Vagina (tissue), 2 donors: ENCODE measurements at regions not wholly inside any gene's neighbourhood (a gene's known extent, or its start where the extent isn't known, plus 50 kb on each side); places are given as distances from the start of the nearest gene placed in this dataset.

Source experiments
- DNase-seq, 2 donors: peaks; one replicate each; pipeline ENCODE4 v3.0.0-alpha.2; 2017; ENCODE audit errors: extremely low spot score in 2 of 2
- H3K27ac ChIP-seq: fragments of 200-600 bp; sonication (generic); one replicate; pipeline ENCODE4 v1.5.1; 2019
- H3K27me3 ChIP-seq: fragments of 200-600 bp; sonication (generic); one replicate; pipeline ENCODE4 v1.5.1; 2019
- H3K36me3 ChIP-seq, 2 donors: fragments of 200-600 bp; sonication (generic); one replicate each; pipeline ENCODE4 v1.5.1; 2017 to 2019
- H3K4me1 ChIP-seq: fragments of 200-600 bp; sonication (generic); one replicate; pipeline ENCODE4 v1.5.1; 2019
- H3K4me3 ChIP-seq, 2 donors: fragments of 200-600 bp; sonication (generic); 1 replicate in 1 of 2; 2 replicates in 1 of 2; pipeline ENCODE4 v1.5.1; 2016 to 2019
- H3K9me3 ChIP-seq: fragments of 200-600 bp; sonication (generic); one replicate; pipeline ENCODE4 v1.5.1; 2019
- POLR2A ChIP-seq, 2 donors: fragments of 450-650 bp; IDR thresholded peaks; one replicate each; pipeline ENCODE4 v1.6.1; 2017; ENCODE audit warnings: antibody characterized with exemption in 2 of 2, mild to moderate bottlenecking in 2 of 2, moderate library complexity in 2 of 2
- POLR2AphosphoS5 ChIP-seq, 2 donors: sonication (generic); formaldehyde crosslinking; IDR thresholded peaks; one replicate each; pipeline ENCODE4 v1.9.0; 2017; ENCODE audit warnings: antibody characterized with exemption in 2 of 2, mild to moderate bottlenecking in 2 of 2, low read depth in 1 of 2; ENCODE audit not compliant: insufficient read depth in 1 of 2
- intact Hi-C: fragments of 100-400 bp; cut with DNase I; formaldehyde crosslinking; loops from one replicate; pipeline ENCODE4 v1.15.1; 2023
- TF ChIP-seq, protein P1 (sequence below), 3 experiments: fragments of 450-650 bp in 2 of 3; fragments of 200-600 bp in 1 of 3; sonication (generic) in 1 of 3; IDR thresholded peaks; one replicate each; pipeline ENCODE4 v1.5.1; 2017 to 2019; ENCODE audit warnings: antibody characterized with exemption in 3 of 3, mild to moderate bottlenecking in 2 of 3, moderate library complexity in 2 of 3

GRCh38 chr9:7508516-7508915 lies 291.1 kb downstream of the DMAC1 start:
- intact Hi-C loops: no loop called here
- Histone ChIP-seq H3K36me3 (no peaks in the 10 kb centered on the region), H3K27ac (no peak overlapping the region), H3K4me1 (no peaks in the 10 kb centered on the region), H3K9me3 (no peaks in the 10 kb centered on the region), H3K27me3 (no peaks in the 10 kb centered on the region), H3K4me3 (no peak overlapping the region)
- TF ChIP-seq, protein P1, sequence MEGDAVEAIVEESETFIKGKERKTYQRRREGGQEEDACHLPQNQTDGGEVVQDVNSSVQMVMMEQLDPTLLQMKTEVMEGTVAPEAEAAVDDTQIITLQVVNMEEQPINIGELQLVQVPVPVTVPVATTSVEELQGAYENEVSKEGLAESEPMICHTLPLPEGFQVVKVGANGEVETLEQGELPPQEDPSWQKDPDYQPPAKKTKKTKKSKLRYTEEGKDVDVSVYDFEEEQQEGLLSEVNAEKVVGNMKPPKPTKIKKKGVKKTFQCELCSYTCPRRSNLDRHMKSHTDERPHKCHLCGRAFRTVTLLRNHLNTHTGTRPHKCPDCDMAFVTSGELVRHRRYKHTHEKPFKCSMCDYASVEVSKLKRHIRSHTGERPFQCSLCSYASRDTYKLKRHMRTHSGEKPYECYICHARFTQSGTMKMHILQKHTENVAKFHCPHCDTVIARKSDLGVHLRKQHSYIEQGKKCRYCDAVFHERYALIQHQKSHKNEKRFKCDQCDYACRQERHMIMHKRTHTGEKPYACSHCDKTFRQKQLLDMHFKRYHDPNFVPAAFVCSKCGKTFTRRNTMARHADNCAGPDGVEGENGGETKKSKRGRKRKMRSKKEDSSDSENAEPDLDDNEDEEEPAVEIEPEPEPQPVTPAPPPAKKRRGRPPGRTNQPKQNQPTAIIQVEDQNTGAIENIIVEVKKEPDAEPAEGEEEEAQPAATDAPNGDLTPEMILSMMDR (IDR thresholded peaks at IDR 0.05): no peak
- TF ChIP-seq POLR2A (IDR thresholded peaks at IDR 0.05) (no peak), POLR2AphosphoS5 (IDR thresholded peaks at IDR 0.05; ENCODE audit: insufficient read depth in 1 of 2, low read depth in 1 of 2) (no peak)
- no peak for DNase-seq

DNA sequence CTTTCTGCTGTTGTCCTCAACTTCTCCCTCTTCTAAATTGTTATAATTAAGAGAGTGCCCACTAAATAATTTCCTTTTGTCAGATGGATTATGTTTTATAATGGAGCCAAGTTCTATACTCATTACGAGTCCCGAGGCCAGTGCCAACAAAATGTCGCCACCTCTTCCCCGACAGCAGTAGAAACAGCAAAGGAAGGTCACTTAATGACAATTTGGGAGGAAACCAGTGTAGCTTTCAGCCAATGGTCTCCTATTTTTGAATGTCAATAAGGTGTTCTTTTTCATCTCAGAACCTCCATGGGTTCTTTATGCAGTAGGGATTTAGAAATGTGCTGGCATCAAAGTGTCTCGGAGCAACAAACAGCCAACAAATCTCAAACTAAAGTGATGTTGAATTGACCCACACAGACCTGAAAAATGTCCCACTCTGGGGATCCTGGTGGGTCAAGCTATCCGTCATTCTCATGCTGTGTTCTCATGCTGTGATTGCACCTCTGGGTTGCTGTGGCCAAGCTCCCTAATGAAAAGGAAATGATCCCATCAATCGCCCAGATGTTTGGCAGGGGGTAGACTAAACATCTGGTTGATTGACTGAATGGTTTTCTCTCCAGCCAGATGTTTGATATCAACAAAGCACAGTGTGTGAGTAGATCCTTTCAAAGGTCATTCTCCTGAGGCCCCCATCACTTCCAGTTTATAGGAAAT lies 291.9 kb downstream of the DMAC1 start:
- Histone ChIP-seq H3K27me3 (no peaks in the 10 kb centered on the region), H3K4me3 (no peak overlapping the region), H3K4me1 (no peaks in the 10 kb centered on the region), H3K9me3 (no peaks in the 10 kb centered on the region), H3K27ac (no peak overlapping the region), H3K36me3 (no peaks in the 10 kb centered on the region)
- no peak for TF ChIP-seq POLR2AphosphoS5 (IDR thresholded peaks at IDR 0.05; ENCODE audit: insufficient read depth in 1 of 2, low read depth in 1 of 2)
- TF ChIP-seq POLR2A (IDR thresholded peaks at IDR 0.05): no peak
- TF ChIP-seq, protein P1 (IDR thresholded peaks at IDR 0.05): no peak
- intact Hi-C loops: no loop called here
- DNase-seq: no peak

DNA sequence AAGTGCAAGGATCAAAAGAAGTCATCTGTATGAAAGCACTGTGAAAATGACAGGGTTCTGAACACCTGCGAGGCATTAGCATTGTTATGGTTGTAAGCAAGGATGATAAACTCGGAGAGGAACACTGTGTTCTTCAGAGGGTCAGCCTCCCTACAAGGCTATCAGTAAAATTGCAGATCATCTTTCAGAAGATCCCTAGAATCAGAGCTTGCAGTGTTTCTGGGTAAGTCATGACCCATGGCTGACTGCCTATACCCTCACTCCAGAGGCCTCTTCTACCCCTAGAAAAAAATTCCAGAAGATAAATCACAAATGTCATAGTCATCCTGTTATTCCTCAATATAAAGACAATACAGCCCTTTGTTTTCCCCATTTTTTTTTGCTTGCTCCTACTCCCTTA lies 292.6 kb downstream of the DMAC1 start:
- TF ChIP-seq POLR2A (IDR thresholded peaks at IDR 0.05) (no peak), POLR2AphosphoS5 (IDR thresholded peaks at IDR 0.05; ENCODE audit: insufficient read depth in 1 of 2, low read depth in 1 of 2) (no peak)
- TF ChIP-seq, protein P1 (IDR thresholded peaks at IDR 0.05): no peak
- DNase-seq: no peak
- Histone ChIP-seq H3K27ac (no peak overlapping the region), H3K4me3 (no peak overlapping the region), H3K27me3 (no peaks in the 10 kb centered on the region), H3K4me1 (no peaks in the 10 kb centered on the region), H3K9me3 (no peaks in the 10 kb centered on the region), H3K36me3 (no peaks in the 10 kb centered on the region)
- intact Hi-C loops: no loop called here

GRCh38 chr9:7500521-7500920 lies 299.1 kb downstream of the DMAC1 start:
- Histone ChIP-seq H3K9me3 (no peaks in the 10 kb centered on the region), H3K4me1 (no peaks in the 10 kb centered on the region), H3K27me3 (no peaks in the 10 kb centered on the region), H3K27ac (no peak overlapping the region), H3K4me3 (no peak overlapping the region), H3K36me3 (no peaks in the 10 kb centered on the region)
- intact Hi-C loops: no loop called here
- TF ChIP-seq POLR2A (IDR thresholded peaks at IDR 0.05) (no peak), POLR2AphosphoS5 (IDR thresholded peaks at IDR 0.05; ENCODE audit: insufficient read depth in 1 of 2, low read depth in 1 of 2) (no peak)
- TF ChIP-seq, protein P1 (IDR thresholded peaks at IDR 0.05): no peak
- no peak for DNase-seq

GRCh38 chr9:7491641-7492040 lies 307.9 kb downstream of the DMAC1 start:
- Histone ChIP-seq H3K9me3 (no peaks in the 10 kb centered on the region), H3K36me3 (no peaks in the 10 kb centered on the region), H3K4me3 (no peak overlapping the region), H3K27me3 (no peaks in the 10 kb centered on the region), H3K4me1 (no peaks in the 10 kb centered on the region), H3K27ac (no peak overlapping the region)
- no peak for DNase-seq
- intact Hi-C loops: no loop called here
- TF ChIP-seq POLR2A (IDR thresholded peaks at IDR 0.05): no peak
- TF ChIP-seq, protein P1 (IDR thresholded peaks at IDR 0.05): no peak
- no peak for TF ChIP-seq POLR2AphosphoS5 (IDR thresholded peaks at IDR 0.05; ENCODE audit: insufficient read depth in 1 of 2, low read depth in 1 of 2)
